WTC11 (cell line): ENCODE measurements at regions not wholly inside any gene's neighbourhood (a gene's known extent, or its start where the extent isn't known, plus 50 kb on each side); places are given as distances from the start of the nearest gene placed in this dataset.

Experiments
- CBFB ChIP-seq: sonication (generic); formaldehyde crosslinking; IDR thresholded peaks from 2 replicates; pipeline ENCODE4 v1.8.1; 2022; ENCODE audit warnings: mild to moderate bottlenecking, low read depth, missing genetic modification reagents
- CREB1 ChIP-seq: sonication (generic); formaldehyde crosslinking; IDR thresholded peaks from 2 replicates; pipeline ENCODE4 v1.8.0; 2023; ENCODE audit warnings: mild to moderate bottlenecking, missing genetic modification reagents
- CTCF ChIP-seq: fragments of 200-600 bp; IDR thresholded peaks from 2 replicates; pipeline ENCODE4 v1.8.0; 2022; ENCODE audit warnings: antibody characterized with exemption
- IRF2 ChIP-seq: sonication (generic); formaldehyde crosslinking; IDR thresholded peaks from 2 replicates; pipeline ENCODE4 v1.8.0; 2022; ENCODE audit warnings: low read depth, missing genetic modification reagents, borderline replicate concordance
- STAT6 ChIP-seq: sonication (generic); formaldehyde crosslinking; conservative IDR thresholded peaks from 2 replicates; pipeline ENCODE4 v1.8.1; 2023; ENCODE audit warnings: mild to moderate bottlenecking, low read depth, missing genetic modification reagents, moderate library complexity
- USF2 ChIP-seq: sonication (generic); formaldehyde crosslinking; IDR thresholded peaks from 2 replicates; pipeline ENCODE4 v1.8.1; 2023; ENCODE audit warnings: mild to moderate bottlenecking, missing genetic modification reagents, moderate library complexity
- TF ChIP-seq, protein P1 (sequence below): sonication (generic); formaldehyde crosslinking; IDR thresholded peaks from 2 replicates; pipeline ENCODE4 v1.8.1; 2022; ENCODE audit warnings: low read depth, mild to moderate bottlenecking, moderate library complexity, missing genetic modification reagents, borderline replicate concordance

GRCh38 chr7:84264396-84264795, 69.8 kb upstream of the SEMA3A start:
- no peak for TF ChIP-seq CTCF
- no peak for TF ChIP-seq CREB1 (CRISPR knock-in tag)
- no peak for TF ChIP-seq IRF2 (CRISPR knock-in tag)
- TF ChIP-seq STAT6 (CRISPR knock-in tag) = no peak
- no peak for TF ChIP-seq CBFB (CRISPR knock-in tag)
- TF ChIP-seq USF2 (CRISPR knock-in tag) = no peak
- TF ChIP-seq, protein P1, sequence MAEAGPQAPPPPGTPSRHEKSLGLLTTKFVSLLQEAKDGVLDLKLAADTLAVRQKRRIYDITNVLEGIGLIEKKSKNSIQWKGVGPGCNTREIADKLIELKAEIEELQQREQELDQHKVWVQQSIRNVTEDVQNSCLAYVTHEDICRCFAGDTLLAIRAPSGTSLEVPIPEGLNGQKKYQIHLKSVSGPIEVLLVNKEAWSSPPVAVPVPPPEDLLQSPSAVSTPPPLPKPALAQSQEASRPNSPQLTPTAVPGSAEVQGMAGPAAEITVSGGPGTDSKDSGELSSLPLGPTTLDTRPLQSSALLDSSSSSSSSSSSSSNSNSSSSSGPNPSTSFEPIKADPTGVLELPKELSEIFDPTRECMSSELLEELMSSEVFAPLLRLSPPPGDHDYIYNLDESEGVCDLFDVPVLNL (CRISPR knock-in tag) = no peak
